Stimulated activated CD4-positive, alpha-beta T cell treated with anti-CD3 and anti-CD28 coated beads, TNF-alpha, amount 100 ng/mL, for 48 hours (primary cell): ENCODE measurements at regions not wholly inside any gene's neighbourhood (a gene's known extent, or its start where the extent isn't known, plus 50 kb on each side); places are given as distances from the start of the nearest gene placed in this dataset.
"Not testable (repeated sequence)": the region's sequence is repeated elsewhere in the genome, so short reads cannot be mapped to it uniquely, and the experiment has no call there.

ENCODE experiments used
- DNase-seq, 3 donors: peaks; one replicate each; pipeline ENCODE4 v3.0.0-alpha.2; 2020; ENCODE audit warnings: low read depth in 3 of 3

DNA sequence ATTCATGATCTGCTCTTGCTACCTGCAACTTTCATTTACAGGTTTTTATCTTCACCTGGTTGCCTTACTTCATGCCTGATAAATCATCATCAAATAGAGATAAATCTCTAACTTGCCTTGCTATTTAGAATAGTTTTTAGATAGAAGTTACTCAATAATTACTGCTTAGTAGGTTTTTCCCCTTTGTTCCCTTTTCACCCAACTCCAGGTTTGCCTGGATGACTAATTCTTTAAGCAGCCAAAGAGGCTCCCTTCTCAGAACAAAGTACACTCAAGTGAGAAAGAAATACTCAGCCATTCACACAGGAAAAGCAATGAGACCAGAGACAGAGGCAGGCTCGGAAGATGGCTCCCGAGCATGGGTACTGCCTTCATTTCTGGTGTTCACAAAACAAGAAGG lies 268.1 kb upstream of the CRBN start:
- DNase-seq: no peak

DNA sequence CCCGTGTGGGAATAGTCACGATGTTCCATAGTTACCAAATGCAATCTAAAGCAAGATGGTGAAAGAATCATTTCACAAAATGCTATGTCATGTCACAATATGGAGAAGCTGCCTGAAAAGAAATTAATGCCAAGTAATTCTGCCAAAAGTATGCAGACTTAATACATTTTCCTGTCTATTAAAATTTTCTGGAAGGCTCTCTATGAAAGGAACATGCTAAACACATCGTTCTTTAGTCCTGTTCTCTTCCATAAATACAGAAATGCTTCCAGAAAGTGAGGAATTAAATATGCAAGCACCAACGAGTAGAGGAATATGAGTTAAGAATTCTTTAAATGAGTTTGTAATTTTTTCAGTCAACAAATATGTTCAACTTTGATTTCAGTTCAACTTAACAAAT lies 266.8 kb upstream of the CRBN start:
- no peak for DNase-seq

- no peak for DNase-seq
Observed at GRCh38 chr3:3443482-3443881, 264.0 kb upstream of the CRBN start.

GRCh38 chr3:3433711-3434110 lies 254.2 kb upstream of the CRBN start:
- DNase-seq: no peak

GRCh38 chr3:3429841-3430240 lies 250.3 kb upstream of the CRBN start:
- no peak for DNase-seq

- not testable (repeated sequence) for DNase-seq
Observed at GRCh38 chr3:3407707-3408106, 228.2 kb upstream of the CRBN start.

DNA sequence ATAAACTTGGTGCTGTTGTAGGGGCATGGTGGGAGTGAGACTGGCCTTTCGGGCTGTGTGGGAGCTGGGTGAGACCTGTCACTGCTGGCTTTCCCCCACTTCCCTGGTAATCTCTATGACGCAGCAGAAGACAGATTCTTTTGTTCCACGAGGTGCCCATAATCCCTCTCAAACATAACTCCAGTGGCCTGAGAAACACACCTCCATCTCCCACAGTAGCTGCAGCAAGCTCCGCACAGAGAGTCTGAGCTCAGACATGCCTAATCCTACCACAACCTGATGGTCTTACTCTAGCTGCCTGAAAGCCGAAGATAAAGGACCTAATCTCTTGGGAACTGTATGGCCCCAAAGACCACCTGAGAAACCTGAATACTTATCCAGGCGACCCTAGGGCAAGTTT lies 225.6 kb upstream of the CRBN start:
- no peak for DNase-seq

- no peak for DNase-seq
Observed at GRCh38 chr3:3403700-3404099, 224.2 kb upstream of the CRBN start.

DNA sequence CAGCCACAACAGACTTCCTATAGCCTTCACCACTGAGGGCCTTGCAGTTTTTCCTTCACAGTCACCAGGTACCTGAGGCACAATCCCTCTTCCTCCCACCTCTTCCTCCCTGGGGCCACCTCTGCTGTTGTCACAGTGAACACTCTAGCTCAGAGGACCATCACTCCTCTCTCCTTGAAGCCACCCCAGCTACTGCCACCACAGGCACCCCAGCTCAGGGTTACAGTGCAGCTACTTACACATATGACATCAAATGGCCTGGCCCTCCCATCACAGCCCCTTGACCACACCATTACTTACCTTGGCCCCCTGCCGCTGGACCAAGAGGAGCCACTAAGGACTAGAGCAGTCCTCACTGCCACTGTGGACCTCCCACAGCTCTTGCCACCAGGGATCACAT lies 213.5 kb upstream of the CRBN start:
- DNase-seq: no peak

- no peak for DNase-seq
Observed at GRCh38 chr3:3383461-3383860, 204.0 kb upstream of the CRBN start.

- DNase-seq: no peak
Observed at GRCh38 chr3:3372210-3372777, 192.8 kb upstream of the CRBN start.

GRCh38 chr3:3368306-3368705 lies 188.8 kb upstream of the CRBN start:
- DNase-seq: no peak

DNA sequence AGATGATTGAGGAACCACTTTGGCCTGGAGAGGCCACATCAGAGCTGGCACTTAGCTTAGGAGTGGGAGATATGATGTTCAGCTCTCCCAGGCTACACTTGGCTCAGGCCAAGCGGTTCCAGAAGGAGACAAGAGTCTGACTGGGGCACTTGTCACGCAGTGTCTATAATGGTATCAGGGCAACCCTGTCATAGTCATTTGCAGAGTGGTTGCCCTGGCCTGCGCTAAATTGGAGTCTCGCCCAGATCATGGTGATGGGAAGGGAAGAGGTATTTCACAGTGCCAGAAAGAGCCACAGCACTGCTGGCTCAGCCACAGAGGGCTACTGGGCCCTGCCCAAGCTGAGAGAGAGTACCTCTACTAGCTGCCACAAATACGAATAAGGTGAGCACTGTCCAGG lies 186.9 kb upstream of the CRBN start:
- DNase-seq: no peak

GRCh38 chr3:3365716-3366115 lies 186.2 kb upstream of the CRBN start:
- DNase-seq: no peak

- no peak for DNase-seq
Observed at GRCh38 chr3:3356846-3357245, 177.4 kb upstream of the CRBN start.

DNA sequence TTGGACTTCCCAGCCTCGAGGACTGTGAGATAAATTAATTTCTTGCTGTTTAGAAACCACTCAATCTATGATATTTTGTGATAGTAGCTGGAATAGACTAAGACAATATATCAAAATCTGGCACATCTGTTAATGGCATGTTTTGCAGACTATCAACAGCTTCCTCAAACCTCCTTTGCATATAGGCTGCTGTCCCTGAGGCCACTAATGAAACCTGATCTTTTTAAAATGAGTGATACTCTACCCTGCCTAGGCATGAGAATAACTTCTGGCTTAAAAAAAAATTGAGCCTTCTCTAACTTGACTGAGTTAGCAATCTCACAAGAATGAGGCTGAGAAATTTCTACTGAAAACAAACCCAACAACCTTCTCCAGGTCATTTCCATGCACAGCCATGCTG lies 176.0 kb upstream of the CRBN start:
- DNase-seq: no peak

GRCh38 chr3:3353153-3353552 lies 173.7 kb upstream of the CRBN start:
- DNase-seq: no peak

- no peak for DNase-seq
Observed at GRCh38 chr3:3351226-3351625, 171.7 kb upstream of the CRBN start.

DNA sequence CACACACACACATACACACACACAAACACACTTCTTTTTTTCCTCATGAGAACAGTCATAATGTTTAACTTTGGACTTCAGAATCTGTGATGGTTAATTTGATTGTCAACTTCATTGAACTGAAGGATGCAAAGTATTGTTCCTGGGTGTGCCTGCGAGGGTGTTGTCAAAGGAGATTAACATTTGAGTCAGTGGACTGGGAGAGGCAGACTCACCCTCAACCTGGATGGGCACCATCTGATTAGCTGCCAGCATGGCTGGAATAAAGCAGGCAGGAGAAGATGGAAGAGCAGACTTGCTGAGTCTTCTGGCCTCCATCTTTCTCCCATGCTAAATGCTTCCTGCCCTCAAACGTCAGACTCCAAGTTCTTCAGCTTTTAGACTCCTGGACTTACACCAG lies 167.6 kb upstream of the CRBN start:
- not testable (repeated sequence) for DNase-seq

DNA sequence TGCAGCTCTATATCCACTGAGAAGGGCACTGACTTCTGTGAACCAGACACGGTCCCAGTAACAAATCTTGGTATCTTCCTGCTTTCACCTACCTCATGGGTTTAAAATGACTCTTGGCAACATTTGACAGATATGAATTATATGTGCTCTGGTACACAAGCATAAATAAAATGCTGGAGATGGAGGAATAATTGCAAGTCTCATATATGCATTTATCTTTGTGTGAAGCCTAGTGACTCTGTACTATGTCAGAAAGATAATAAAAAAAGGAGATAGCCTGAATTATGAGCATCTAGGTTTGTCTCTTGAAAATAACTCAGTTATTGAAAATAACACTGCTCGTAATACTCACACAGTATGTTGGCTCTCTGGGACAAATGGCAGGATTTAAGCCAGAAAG lies 167.1 kb upstream of the CRBN start:
- no peak for DNase-seq

DNA sequence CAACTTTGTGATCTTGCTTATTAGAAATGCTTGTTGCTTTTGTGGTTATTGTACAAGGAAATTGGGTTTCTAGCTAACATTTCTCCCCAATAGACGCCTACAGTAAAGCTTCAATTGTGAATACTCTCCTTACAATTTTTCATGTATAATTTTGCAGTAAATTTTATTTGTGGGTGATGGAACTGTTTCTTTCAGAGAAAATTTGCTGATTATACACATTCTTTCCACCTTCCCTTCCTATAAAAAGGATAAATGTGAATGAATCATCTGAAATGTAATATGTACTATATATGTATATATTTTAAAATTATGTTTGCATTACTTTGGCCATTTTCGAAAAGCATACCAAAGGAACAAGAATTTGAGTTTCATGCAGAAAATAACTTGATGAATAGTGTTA lies 162.7 kb upstream of the CRBN start:
- no peak for DNase-seq

- no peak for DNase-seq
Observed at GRCh38 chr3:3340965-3341895, 161.7 kb upstream of the CRBN start.

- DNase-seq: no peak
Observed at GRCh38 chr3:3340526-3340925, 161.0 kb upstream of the CRBN start.

GRCh38 chr3:3335903-3336302 lies 156.4 kb upstream of the CRBN start:
- no peak for DNase-seq
